ENCODE measurements at regions not wholly inside any gene's neighbourhood (a gene's known extent, or its start where the extent isn't known, plus 50 kb on each side); places are given as distances from the start of the nearest gene placed in this dataset.

- H3K27ac ChIP-seq, result no peak overlapping the region
- no peak overlapping the region for H3K4me3 ChIP-seq
- ATAC-seq (no peak), DNase-seq (no peak)
- intact Hi-C loops (cut with DNase I), result no loop called here
- H3K27me3 ChIP-seq, result no peaks in the 10 kb centered on the region
- TF ChIP-seq, protein P1, sequence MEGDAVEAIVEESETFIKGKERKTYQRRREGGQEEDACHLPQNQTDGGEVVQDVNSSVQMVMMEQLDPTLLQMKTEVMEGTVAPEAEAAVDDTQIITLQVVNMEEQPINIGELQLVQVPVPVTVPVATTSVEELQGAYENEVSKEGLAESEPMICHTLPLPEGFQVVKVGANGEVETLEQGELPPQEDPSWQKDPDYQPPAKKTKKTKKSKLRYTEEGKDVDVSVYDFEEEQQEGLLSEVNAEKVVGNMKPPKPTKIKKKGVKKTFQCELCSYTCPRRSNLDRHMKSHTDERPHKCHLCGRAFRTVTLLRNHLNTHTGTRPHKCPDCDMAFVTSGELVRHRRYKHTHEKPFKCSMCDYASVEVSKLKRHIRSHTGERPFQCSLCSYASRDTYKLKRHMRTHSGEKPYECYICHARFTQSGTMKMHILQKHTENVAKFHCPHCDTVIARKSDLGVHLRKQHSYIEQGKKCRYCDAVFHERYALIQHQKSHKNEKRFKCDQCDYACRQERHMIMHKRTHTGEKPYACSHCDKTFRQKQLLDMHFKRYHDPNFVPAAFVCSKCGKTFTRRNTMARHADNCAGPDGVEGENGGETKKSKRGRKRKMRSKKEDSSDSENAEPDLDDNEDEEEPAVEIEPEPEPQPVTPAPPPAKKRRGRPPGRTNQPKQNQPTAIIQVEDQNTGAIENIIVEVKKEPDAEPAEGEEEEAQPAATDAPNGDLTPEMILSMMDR (IDR thresholded peaks at IDR 0.05), result no peak
- no peaks in the 10 kb centered on the region for H3K4me1 ChIP-seq
- H3K36me3 ChIP-seq, result no peaks in the 10 kb centered on the region
- no peaks in the 10 kb centered on the region for H3K9me3 ChIP-seq
Measured at GRCh38 chr16:79788949-79789348, 188.4 kb upstream of the MAF start.

GRCh38 chr16:79786389-79786788, 185.9 kb upstream of the MAF start:
- intact Hi-C loops (cut with DNase I), result no loop called here
- H3K27me3 ChIP-seq, result no peaks in the 10 kb centered on the region
- ATAC-seq (no peak), DNase-seq (no peak)
- TF ChIP-seq, protein P1 (IDR thresholded peaks at IDR 0.05), result no peak
- H3K36me3 ChIP-seq, result no peaks in the 10 kb centered on the region
- H3K4me3 ChIP-seq, result no peak overlapping the region
- H3K9me3 ChIP-seq, result no peaks in the 10 kb centered on the region
- H3K27ac ChIP-seq, result no peak overlapping the region
- no peaks in the 10 kb centered on the region for H3K4me1 ChIP-seq

DNA sequence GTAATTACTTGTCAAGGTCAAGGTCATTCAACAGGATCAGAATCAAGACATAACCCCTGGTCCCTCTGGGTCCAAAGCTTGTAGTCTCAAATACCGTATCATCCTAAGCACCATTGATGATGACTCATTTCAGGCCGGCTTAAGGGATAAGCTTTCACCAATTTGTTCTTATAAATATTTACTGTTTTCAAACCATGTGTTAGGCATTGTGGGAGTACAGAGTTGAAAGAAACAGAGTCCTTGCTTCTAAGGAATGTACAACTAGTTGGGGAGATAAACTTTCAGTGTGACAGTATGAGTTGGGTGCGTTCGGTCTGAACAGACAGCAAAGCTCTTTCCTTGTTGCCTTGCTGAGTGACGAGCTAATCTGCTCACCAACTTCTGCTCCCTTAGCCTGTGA, 183.5 kb upstream of the MAF start:
- no peaks in the 10 kb centered on the region for H3K27me3 ChIP-seq
- H3K4me3 ChIP-seq, result no peak overlapping the region
- H3K27ac ChIP-seq, result no peak overlapping the region
- no peaks in the 10 kb centered on the region for H3K9me3 ChIP-seq
- intact Hi-C loops (cut with DNase I), result no loop called here
- no peak for ATAC-seq
- no peak for DNase-seq
- no peaks in the 10 kb centered on the region for H3K36me3 ChIP-seq
- no peaks in the 10 kb centered on the region for H3K4me1 ChIP-seq
- TF ChIP-seq, protein P1 (IDR thresholded peaks at IDR 0.05), result no peak

GRCh38 chr16:79777679-79778078, 177.1 kb upstream of the MAF start:
- no peaks in the 10 kb centered on the region for H3K4me1 ChIP-seq
- no peak overlapping the region for H3K4me3 ChIP-seq
- no peaks in the 10 kb centered on the region for H3K36me3 ChIP-seq
- H3K9me3 ChIP-seq, result no peaks in the 10 kb centered on the region
- intact Hi-C loops (cut with DNase I), result no loop called here
- ATAC-seq (no peak), DNase-seq (no peak)
- no peaks in the 10 kb centered on the region for H3K27me3 ChIP-seq
- H3K27ac ChIP-seq, result no peak overlapping the region
- TF ChIP-seq, protein P1 (IDR thresholded peaks at IDR 0.05), result no peak

DNA sequence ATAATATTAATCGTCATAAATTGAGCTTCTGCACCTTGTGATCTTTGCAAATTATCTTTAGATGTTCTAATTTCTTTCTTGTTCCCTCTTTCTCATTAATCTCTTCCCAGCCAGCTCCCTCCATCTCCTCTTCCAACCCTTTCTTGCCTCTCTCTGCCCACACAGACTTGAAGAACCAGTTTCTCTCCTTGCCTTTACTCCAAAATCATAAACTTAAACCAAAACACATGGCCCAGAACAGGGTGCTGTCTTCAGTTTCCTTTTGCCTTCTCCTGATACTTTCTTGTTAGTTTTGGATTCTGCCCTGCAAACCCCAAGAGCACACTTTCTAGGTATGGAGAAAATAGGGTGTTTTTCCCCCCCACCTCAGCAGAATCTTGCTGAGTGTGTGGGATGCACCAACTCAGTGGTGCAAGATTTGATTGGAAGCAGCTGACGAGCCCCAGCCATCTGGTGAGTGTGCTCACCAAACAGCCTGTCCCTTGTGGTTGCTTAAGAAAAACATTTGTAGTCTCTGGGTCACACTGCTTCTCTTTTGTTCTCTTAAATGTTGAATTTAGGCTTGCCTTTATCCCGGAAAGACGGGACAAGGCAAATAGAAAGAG, 175.8 kb upstream of the MAF start:
- TF ChIP-seq, protein P1 (IDR thresholded peaks at IDR 0.05), result peak; percentile 20
- no peaks in the 10 kb centered on the region for H3K36me3 ChIP-seq
- no peaks in the 10 kb centered on the region for H3K27me3 ChIP-seq
- H3K27ac ChIP-seq, result no peak overlapping the region
- no peaks in the 10 kb centered on the region for H3K4me1 ChIP-seq
- intact Hi-C loops (cut with DNase I), result no loop called here
- no peaks in the 10 kb centered on the region for H3K9me3 ChIP-seq
- DNase-seq, result no peak
- H3K4me3 ChIP-seq, result no peak overlapping the region
- ATAC-seq, result peak; percentile 53

DNA sequence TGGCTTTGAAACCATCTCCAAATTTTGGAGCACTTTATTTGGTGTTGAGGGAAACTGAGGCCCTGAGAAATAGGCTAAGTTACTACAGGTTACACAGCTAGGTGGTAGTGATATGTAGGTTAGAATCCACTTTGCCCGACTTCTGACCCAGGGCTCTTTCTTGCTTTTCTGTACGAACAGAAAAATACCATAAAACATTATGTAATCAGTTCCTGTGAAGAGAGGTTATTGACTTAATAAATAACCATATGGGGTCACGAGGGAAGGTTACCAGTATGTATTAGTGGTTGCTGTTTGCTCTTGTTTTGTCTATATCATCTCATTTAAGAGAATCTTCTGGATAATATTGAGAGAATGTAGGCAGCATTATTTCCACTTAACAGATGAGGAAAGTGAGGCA, 172.2 kb upstream of the MAF start:
- no peak overlapping the region for H3K4me3 ChIP-seq
- H3K9me3 ChIP-seq, result no peaks in the 10 kb centered on the region
- peaks cover 10% of the 10 kb centered on the region for H3K4me1 ChIP-seq
- TF ChIP-seq, protein P1 (IDR thresholded peaks at IDR 0.05), result no peak
- no peaks in the 10 kb centered on the region for H3K27me3 ChIP-seq
- no peaks in the 10 kb centered on the region for H3K36me3 ChIP-seq
- DNase-seq, result no peak
- no peak for ATAC-seq
- intact Hi-C loops (cut with DNase I), result no loop called here
- H3K27ac ChIP-seq, result no peak overlapping the region

Measured in upper lobe of right lung (tissue), 1 donor.